ENCODE measurements at regions not wholly inside any gene's neighbourhood (a gene's known extent, or its start where the extent isn't known, plus 50 kb on each side); places are given as distances from the start of the nearest gene placed in this dataset.

DNA sequence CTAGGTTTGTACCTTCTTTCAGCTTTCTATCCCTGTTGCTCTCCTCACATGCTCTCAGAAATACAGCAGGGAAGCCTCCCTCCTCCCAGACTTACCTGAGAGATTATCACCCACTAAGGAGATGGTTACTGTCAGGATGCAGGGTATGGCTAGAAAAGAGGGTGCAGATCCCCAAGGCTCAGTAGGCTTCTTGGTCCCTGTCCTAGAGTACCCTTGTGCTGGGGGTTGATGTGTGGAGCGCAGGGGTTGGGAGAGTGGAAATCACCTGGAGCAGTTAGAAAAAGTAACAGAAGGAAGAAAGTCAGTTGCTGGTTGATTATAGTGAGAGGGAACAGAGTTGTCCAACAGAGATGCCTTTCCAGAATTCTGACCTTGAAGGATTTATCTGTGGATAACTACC lies 80.2 kb downstream of the CNGA2 start:
- no peak for TF ChIP-seq POLR2A (IDR thresholded peaks at IDR 0.05)
- TF ChIP-seq, protein P1, sequence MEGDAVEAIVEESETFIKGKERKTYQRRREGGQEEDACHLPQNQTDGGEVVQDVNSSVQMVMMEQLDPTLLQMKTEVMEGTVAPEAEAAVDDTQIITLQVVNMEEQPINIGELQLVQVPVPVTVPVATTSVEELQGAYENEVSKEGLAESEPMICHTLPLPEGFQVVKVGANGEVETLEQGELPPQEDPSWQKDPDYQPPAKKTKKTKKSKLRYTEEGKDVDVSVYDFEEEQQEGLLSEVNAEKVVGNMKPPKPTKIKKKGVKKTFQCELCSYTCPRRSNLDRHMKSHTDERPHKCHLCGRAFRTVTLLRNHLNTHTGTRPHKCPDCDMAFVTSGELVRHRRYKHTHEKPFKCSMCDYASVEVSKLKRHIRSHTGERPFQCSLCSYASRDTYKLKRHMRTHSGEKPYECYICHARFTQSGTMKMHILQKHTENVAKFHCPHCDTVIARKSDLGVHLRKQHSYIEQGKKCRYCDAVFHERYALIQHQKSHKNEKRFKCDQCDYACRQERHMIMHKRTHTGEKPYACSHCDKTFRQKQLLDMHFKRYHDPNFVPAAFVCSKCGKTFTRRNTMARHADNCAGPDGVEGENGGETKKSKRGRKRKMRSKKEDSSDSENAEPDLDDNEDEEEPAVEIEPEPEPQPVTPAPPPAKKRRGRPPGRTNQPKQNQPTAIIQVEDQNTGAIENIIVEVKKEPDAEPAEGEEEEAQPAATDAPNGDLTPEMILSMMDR (IDR thresholded peaks at IDR 0.05), result no peak

Measured in heart left ventricle (tissue), 13 donors.